HG03457 (cell line): ENCODE measurements at regions not wholly inside any gene's neighbourhood (a gene's known extent, or its start where the extent isn't known, plus 50 kb on each side); places are given as distances from the start of the nearest gene placed in this dataset.
"Not testable (repeated sequence)": the region's sequence is repeated elsewhere in the genome, so short reads cannot be mapped to it uniquely, and the experiment has no call there.

ENCODE experiments used
- ATAC-seq: cut with Tn5 transposase; IDR thresholded peaks from one replicate; pipeline ENCODE4 v1.9.1; 2021; ENCODE audit warnings: moderate number of reproducible peaks; ENCODE audit not compliant: unreplicated experiment

DNA sequence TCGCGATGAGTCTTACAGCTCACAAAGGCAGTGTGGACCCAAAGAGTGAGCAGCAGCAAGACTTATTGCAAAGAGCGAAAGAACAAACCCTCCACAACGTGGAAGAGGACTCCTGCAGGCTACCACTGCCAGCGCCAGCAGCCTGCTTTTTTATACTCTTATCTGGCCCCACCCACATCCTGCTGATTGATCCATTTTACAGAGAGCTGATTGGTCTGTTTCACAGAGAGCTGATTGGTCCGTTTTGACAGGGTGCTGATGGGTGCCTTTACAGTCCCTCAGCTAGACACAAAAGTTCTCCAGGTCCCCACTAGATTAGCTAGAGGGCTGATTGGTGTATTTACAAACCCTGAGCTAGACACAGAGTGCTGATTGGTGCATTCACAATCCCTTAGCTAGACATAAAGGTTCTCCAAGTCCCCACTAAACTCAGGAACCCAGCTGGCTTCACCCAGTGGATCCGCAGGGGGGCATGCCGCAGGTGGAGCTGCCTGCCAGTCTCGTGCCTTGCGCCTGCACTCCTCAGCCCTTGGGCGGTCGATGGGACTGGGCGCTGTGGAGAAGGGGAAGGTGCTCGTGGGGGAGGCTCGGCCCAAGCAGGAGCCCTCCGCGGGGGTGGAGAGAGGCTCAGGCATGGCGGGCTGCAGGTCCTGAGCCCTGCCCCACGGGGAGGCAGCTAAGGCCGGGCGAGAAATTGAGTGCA, 75.7 kb downstream of the QDPR start:
- not testable (repeated sequence) for ATAC-seq

DNA sequence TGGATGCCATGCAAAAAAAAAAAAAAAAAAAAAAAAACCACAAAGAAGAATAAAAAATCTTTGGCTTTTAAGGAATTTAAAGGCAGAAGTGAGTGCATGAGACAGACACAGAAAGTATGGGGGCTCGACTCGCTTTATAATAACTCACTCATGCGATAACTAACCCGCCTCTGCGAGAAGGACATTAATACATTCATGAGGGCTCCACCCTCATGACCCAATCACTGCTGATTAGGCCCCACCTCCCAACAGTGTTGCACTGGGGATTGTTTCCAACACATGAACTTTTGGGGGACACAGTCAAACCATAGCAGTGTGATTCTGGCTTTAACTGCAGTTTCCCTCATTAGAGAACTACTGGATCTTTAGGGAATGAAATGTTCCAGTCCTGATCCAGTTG, 78.1 kb downstream of the QDPR start:
- ATAC-seq: no peak

- no peak for ATAC-seq
These were observed 83.9 kb downstream of the QDPR start for GRCh38 chr4:17427991-17428390.

DNA sequence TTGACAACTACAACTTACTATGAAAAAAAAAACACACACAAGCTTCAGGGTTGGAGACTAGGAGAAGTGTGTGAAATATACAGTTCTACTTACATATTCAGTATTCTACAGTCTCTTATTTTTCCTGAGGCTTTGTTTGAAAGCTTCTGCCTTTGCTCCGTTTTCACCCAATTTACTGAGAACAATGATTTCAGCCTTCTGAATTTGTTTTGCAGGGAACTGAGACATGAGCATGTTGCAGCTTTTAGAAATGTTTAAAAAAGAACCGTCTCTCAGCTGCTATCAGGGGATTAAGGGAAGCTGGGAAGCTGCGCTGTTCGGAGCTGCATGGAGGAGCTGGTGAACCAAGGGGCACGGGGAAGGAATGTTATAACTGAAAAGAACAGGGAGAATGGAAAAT, 85.7 kb downstream of the QDPR start:
- ATAC-seq: no peak

DNA sequence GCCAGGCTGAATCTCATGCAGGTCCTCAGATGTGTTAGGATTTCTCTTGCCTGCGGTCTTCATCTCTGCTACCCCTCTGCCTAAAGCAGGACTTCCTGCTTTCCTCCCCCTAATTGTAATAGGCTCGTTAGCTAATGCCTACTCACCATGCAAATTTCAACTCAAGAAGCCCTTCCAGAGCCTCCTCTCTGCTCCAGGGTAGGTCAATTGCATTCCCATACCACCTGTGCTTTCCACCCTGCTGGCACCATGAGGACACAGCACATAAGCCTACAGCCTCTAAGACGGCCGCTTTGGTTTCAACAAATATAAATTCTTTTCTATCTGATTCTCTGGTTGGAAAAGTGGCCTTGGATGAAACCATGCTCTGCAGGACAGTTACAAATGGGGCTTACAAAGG, 93.9 kb downstream of the QDPR start:
- ATAC-seq: no peak

- no peak for ATAC-seq
These were observed 97.5 kb downstream of the QDPR start for GRCh38 chr4:17414392-17414791.

- ATAC-seq: no peak
These were observed 111.2 kb downstream of the QDPR start for GRCh38 chr4:17400686-17401085.

DNA sequence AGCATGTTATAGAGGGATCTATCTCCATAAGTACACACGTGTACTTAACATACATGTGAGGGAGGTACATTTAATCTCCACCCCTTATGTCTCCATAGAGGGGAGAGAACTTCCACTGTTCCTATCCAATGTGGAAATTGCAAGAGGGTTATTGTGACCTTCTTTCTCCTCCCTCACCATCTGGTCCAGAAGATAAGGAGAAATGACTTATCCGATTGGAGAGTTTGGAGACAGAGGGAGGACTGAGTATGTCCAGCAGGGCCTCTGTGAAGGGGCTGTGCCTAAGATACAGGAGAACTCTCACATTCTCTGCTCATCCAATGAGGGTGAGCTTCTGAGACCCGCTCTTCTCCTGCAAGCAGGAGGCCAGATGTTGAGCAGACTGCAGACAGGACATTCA, 113.1 kb downstream of the QDPR start:
- ATAC-seq: no peak

GRCh38 chr4:17398035-17398434, 113.9 kb downstream of the QDPR start:
- ATAC-seq: no peak

GRCh38 chr4:17397611-17398010, 114.3 kb downstream of the QDPR start:
- no peak for ATAC-seq

GRCh38 chr4:17385403-17385802, 126.5 kb downstream of the QDPR start:
- peak; percentile 75 for ATAC-seq

GRCh38 chr4:17380347-17380746, 131.5 kb downstream of the QDPR start:
- no peak for ATAC-seq

DNA sequence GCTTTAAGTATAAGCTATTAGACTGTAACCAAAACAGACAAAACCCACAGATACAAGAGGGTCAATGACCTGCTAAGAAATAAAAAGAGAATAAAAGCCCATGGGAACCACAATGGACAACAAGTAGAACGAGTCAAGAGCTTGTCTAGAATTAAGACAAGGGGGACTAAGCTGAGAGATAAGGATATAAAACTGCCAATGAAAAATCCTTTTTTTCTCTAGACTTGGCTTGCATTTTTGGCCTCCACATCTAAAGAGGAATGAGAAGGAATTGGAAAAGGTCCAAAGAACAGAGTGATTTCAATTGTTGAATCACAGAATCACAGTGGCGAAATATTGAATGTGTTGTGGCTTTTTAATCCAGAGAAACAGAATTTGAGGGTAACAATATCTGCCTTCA, 135.7 kb downstream of the QDPR start:
- no peak for ATAC-seq

- ATAC-seq: no peak
These were observed 138.2 kb downstream of the QDPR start for GRCh38 chr4:17373666-17374065.

DNA sequence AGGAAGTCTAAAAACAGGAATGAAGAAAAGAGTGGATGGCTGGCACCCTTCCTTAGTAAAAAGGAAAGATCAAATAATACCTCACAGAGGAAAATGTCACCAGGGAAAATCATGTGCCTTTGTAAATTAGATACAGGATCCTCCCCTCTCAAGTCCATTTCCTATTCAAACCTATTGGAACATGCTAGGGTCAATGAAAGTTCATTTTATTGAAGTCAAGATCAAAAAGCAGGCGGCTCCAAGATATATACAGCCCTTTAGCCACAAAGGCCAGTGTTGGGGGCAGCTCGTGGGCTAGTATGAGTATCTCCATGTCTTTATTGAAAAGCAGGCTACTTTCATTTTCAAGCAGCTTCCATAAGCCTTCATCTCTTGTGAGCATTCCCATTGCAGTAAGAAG, 141.1 kb downstream of the QDPR start:
- ATAC-seq: no peak

DNA sequence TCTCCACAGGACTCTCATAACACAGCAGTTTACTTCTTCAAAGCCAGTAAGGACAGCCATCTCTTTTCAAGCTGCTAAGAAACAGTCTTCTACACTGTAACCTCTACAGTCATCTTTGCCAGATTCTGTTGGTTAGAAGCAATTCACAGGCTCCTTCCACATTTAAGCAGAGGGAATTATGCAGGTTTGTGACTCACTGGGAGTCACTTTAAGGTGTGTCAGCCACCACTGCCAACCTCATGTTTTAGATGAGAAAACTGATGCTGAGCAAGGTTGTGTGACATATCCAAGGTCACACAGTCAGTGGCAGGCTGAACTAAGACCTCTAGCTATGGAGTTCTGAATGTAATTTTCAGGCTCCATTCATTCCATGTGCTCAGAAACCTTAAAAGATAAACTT, 143.5 kb downstream of the QDPR start:
- ATAC-seq: no peak

DNA sequence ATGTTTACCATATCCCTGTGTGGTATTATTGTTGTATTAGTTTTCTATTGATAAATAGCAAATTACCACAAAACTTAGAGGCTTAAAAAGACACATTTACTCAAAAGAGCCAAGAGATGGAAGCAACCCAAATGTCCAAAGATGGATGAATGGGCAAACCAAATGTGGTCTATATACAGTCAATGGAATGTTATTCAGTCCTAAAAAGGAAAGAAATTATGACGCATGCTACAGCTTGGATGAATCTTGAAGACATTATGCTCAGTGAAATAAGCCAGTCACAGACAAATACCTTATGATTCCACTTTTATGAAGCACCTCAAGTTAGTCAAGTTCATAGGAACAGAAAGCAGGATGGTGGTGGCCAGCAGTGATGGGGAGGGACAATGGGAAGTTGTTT, 144.7 kb downstream of the QDPR start:
- ATAC-seq: no peak

- ATAC-seq: no peak
These were observed 145.4 kb downstream of the QDPR start for GRCh38 chr4:17366496-17366895.

DNA sequence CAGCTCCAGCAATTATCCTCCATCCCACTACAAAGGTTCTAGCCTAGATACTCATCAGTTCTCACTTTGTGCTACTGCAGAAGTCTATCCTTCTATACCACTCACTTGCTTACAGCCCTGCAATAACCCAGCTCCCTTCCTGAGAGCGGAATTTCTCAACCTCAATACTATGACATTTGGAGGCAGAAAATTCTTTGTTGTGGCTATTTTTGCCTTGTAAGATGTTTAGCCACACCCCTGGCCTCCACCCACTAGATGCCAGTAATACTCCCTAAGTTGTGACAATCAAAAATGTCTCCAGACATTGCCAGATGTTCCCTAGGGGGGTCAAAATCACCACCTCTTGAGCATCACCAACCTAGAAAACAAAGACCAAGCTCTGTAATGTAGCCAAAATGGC, 149.5 kb downstream of the QDPR start:
- ATAC-seq: no peak

DNA sequence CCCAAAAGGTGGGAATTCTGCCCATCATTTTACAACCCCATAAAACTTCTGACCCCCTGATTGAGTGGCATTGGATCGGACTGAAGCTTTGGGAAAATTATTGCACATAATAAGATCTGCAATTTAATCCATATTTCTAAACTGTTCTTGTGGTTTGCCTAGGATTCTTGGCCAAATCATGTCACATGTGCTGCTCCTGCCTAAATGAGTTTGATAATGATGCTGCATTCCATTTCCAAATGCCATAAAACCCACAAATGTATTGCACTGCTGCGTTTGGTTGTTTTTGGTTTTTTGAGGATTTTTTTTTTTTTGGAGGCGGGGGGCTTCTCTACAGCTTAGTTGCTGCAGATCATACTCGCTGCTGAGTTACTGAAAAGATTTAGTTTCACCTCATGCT, 153.6 kb downstream of the QDPR start:
- no peak for ATAC-seq

GRCh38 chr4:17356926-17357325, 155.0 kb downstream of the QDPR start:
- ATAC-seq: no peak

DNA sequence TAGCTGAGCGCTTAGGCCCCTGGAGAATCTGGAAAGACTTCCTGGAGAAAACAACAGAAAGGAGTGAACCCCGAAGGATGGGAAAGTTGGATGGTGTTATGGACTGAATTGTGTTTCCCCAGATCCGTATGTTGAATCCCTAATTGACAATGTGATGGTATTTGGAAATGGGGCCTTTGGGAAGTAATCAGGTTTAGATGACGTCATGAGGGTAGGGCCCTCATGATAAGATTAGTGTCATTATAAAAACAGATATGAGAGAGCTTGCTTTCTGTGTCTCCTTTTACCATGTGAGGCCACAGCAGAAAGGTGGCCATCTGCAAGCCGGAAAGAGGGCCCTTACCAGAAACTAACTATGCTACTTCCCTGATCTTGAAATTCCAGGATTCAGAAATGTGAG, 159.5 kb downstream of the QDPR start:
- no peak for ATAC-seq

DNA sequence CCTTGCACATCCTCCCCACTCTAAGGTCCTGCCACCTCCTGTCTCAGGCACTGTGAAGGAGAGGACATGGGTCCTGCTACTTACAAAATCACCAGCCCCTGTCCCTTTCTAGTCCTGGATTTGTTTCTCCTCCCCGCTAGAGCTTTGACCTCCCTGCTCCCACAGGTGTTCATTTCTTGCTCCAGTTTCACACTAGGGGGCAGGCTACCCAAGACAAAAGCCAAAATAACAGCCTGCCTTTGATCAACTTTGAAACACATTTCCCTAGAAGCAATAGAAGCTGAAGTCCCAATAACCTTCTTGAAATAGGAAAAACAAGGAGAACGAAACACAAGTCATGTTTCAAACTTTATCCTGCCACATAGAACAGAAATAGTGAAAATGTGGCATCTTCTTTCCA, 164.4 kb downstream of the QDPR start:
- ATAC-seq: no peak
